ENCODE measurements at regions not wholly inside any gene's neighbourhood (a gene's known extent, or its start where the extent isn't known, plus 50 kb on each side); places are given as distances from the start of the nearest gene placed in this dataset.

- no peaks in the 10 kb centered on the region for H4K20me1 ChIP-seq (ENCODE audit: insufficient read depth)
- no peaks in the 10 kb centered on the region for H3K36me3 ChIP-seq (ENCODE audit: insufficient read depth)
- H2AFZ ChIP-seq (ENCODE audit: low read depth) = no peak overlapping the region
- no peak overlapping the region for H3K9ac ChIP-seq
- no peak overlapping the region for H3K27ac ChIP-seq
- no peak overlapping the region for H3K4me2 ChIP-seq
- H3K4me1 ChIP-seq (ENCODE audit: low read depth, poor library complexity, severe bottlenecking) = no peaks in the 10 kb centered on the region
- no peaks in the 10 kb centered on the region for H3K79me2 ChIP-seq (ENCODE audit: insufficient read depth, low read depth)
- no peak for TF ChIP-seq CTCF (conservative IDR thresholded peaks at IDR 0.05; ENCODE audit: low read depth, low read length)
- H3K27me3 ChIP-seq (ENCODE audit: insufficient read depth, low read depth) = no peaks in the 10 kb centered on the region
- no peak overlapping the region for H3K4me3 ChIP-seq (IDR thresholded peaks at IDR 0.05; ENCODE audit: insufficient read depth, low read depth, low read length)
Measured at GRCh38 chr2:221778025-221778424, 205.9 kb upstream of the EPHA4 start.

GRCh38 chr2:221777119-221777518 is 205.0 kb upstream of the EPHA4 start:
- Histone ChIP-seq H3K4me2 (no peak overlapping the region), H3K4me1 (ENCODE audit: low read depth, poor library complexity, severe bottlenecking) (no peaks in the 10 kb centered on the region), H3K4me3 (IDR thresholded peaks at IDR 0.05; ENCODE audit: insufficient read depth, low read depth, low read length) (no peak overlapping the region), H2AFZ (ENCODE audit: low read depth) (no peak overlapping the region), H3K9ac (no peak overlapping the region), H4K20me1 (ENCODE audit: insufficient read depth) (no peaks in the 10 kb centered on the region), H3K79me2 (ENCODE audit: insufficient read depth, low read depth) (no peaks in the 10 kb centered on the region), H3K27ac (no peak overlapping the region), H3K36me3 (ENCODE audit: insufficient read depth) (no peaks in the 10 kb centered on the region), H3K27me3 (ENCODE audit: insufficient read depth, low read depth) (no peaks in the 10 kb centered on the region)
- TF ChIP-seq CTCF (conservative IDR thresholded peaks at IDR 0.05; ENCODE audit: low read depth, low read length) = no peak

- no peak overlapping the region for H2AFZ ChIP-seq (ENCODE audit: low read depth)
- H4K20me1 ChIP-seq (ENCODE audit: insufficient read depth) = no peaks in the 10 kb centered on the region
- H3K9ac ChIP-seq = no peak overlapping the region
- H3K36me3 ChIP-seq (ENCODE audit: insufficient read depth) = no peaks in the 10 kb centered on the region
- no peak overlapping the region for H3K4me2 ChIP-seq
- no peak overlapping the region for H3K27ac ChIP-seq
- no peaks in the 10 kb centered on the region for H3K79me2 ChIP-seq (ENCODE audit: insufficient read depth, low read depth)
- no peaks in the 10 kb centered on the region for H3K27me3 ChIP-seq (ENCODE audit: insufficient read depth, low read depth)
- TF ChIP-seq CTCF (conservative IDR thresholded peaks at IDR 0.05; ENCODE audit: low read depth, low read length) = no peak
- no peak overlapping the region for H3K4me3 ChIP-seq (IDR thresholded peaks at IDR 0.05; ENCODE audit: insufficient read depth, low read depth, low read length)
- H3K4me1 ChIP-seq (ENCODE audit: low read depth, poor library complexity, severe bottlenecking) = no peaks in the 10 kb centered on the region
Measured at GRCh38 chr2:221775096-221775495, 203.0 kb upstream of the EPHA4 start.

GRCh38 chr2:221774136-221774535 is 202.0 kb upstream of the EPHA4 start:
- no peak overlapping the region for H3K9ac ChIP-seq
- no peak overlapping the region for H3K4me3 ChIP-seq (IDR thresholded peaks at IDR 0.05; ENCODE audit: insufficient read depth, low read depth, low read length)
- H3K4me2 ChIP-seq = no peak overlapping the region
- no peaks in the 10 kb centered on the region for H3K27me3 ChIP-seq (ENCODE audit: insufficient read depth, low read depth)
- no peak overlapping the region for H2AFZ ChIP-seq (ENCODE audit: low read depth)
- no peaks in the 10 kb centered on the region for H4K20me1 ChIP-seq (ENCODE audit: insufficient read depth)
- no peaks in the 10 kb centered on the region for H3K36me3 ChIP-seq (ENCODE audit: insufficient read depth)
- no peak for TF ChIP-seq CTCF (conservative IDR thresholded peaks at IDR 0.05; ENCODE audit: low read depth, low read length)
- H3K4me1 ChIP-seq (ENCODE audit: low read depth, poor library complexity, severe bottlenecking) = no peaks in the 10 kb centered on the region
- no peaks in the 10 kb centered on the region for H3K79me2 ChIP-seq (ENCODE audit: insufficient read depth, low read depth)
- no peak overlapping the region for H3K27ac ChIP-seq

- Histone ChIP-seq H3K9ac (no peak overlapping the region), H3K36me3 (ENCODE audit: insufficient read depth) (no peaks in the 10 kb centered on the region), H3K79me2 (ENCODE audit: insufficient read depth, low read depth) (no peaks in the 10 kb centered on the region), H3K4me2 (no peak overlapping the region), H3K27ac (no peak overlapping the region), H2AFZ (ENCODE audit: low read depth) (no peak overlapping the region), H3K4me3 (IDR thresholded peaks at IDR 0.05; ENCODE audit: insufficient read depth, low read depth, low read length) (no peak overlapping the region), H4K20me1 (ENCODE audit: insufficient read depth) (no peaks in the 10 kb centered on the region), H3K27me3 (ENCODE audit: insufficient read depth, low read depth) (no peaks in the 10 kb centered on the region), H3K4me1 (ENCODE audit: low read depth, poor library complexity, severe bottlenecking) (no peaks in the 10 kb centered on the region)
- no peak for TF ChIP-seq CTCF (conservative IDR thresholded peaks at IDR 0.05; ENCODE audit: low read depth, low read length)
Measured at GRCh38 chr2:221771297-221771696, 199.2 kb upstream of the EPHA4 start.

Data from KMS-11 (cell line).